ENCODE measurements at regions not wholly inside any gene's neighbourhood (a gene's known extent, or its start where the extent isn't known, plus 50 kb on each side); places are given as distances from the start of the nearest gene placed in this dataset.

- no peak for DNase-seq
- intact Hi-C loops (cut with micrococcal nuclease): no loop called here
- no peaks in the 10 kb centered on the region for H3K9me3 ChIP-seq (replicated peaks)
- TF ChIP-seq CTCF (IDR thresholded peaks at IDR 0.05; ENCODE audit: borderline replicate concordance): no peak
- no peaks in the 10 kb centered on the region for H3K4me1 ChIP-seq
- no peaks in the 10 kb centered on the region for H3K27me3 ChIP-seq (ENCODE audit: low read depth)
- H3K27ac ChIP-seq (replicated peaks): no peak overlapping the region
- H3K36me3 ChIP-seq: no peaks in the 10 kb centered on the region
- H3K4me3 ChIP-seq: no peak overlapping the region
Measured at GRCh38 chr12:58976146-58976545, 55.8 kb upstream of the LRIG3 start.
